ENCODE measurements at regions not wholly inside any gene's neighbourhood (a gene's known extent, or its start where the extent isn't known, plus 50 kb on each side); places are given as distances from the start of the nearest gene placed in this dataset.

DNA sequence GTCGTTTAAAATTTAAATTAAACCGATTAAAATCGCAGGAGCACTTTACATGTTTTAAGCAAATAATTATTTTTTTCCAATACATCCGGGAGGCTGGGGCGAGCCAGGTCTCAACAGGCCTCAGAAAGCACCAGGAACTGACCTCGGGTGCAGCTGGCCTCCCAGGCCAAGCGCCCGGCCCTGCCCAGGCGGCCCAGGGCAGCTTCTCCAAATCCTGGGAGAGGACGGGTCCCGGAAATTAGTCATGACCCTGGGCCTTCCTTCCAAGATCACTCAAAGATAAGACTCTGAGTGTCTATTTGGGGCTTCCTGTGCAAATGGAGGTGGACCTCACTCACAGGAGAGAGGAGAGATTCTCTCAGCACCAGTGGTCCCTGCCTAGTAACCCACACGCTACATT lies 177.1 kb downstream of the BCL11B start:
- TF ChIP-seq POLR2A (IDR thresholded peaks at IDR 0.05; ENCODE audit: low read depth): no peak
- TF ChIP-seq POLR2AphosphoS5 (IDR thresholded peaks at IDR 0.05): no peak
- TF ChIP-seq, protein P1, sequence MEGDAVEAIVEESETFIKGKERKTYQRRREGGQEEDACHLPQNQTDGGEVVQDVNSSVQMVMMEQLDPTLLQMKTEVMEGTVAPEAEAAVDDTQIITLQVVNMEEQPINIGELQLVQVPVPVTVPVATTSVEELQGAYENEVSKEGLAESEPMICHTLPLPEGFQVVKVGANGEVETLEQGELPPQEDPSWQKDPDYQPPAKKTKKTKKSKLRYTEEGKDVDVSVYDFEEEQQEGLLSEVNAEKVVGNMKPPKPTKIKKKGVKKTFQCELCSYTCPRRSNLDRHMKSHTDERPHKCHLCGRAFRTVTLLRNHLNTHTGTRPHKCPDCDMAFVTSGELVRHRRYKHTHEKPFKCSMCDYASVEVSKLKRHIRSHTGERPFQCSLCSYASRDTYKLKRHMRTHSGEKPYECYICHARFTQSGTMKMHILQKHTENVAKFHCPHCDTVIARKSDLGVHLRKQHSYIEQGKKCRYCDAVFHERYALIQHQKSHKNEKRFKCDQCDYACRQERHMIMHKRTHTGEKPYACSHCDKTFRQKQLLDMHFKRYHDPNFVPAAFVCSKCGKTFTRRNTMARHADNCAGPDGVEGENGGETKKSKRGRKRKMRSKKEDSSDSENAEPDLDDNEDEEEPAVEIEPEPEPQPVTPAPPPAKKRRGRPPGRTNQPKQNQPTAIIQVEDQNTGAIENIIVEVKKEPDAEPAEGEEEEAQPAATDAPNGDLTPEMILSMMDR (IDR thresholded peaks at IDR 0.05): no peak
- no peak for TF ChIP-seq EP300 (IDR thresholded peaks at IDR 0.05)
